Fibroblast of skin of left biceps (primary cell): ENCODE measurements at regions not wholly inside any gene's neighbourhood (a gene's known extent, or its start where the extent isn't known, plus 50 kb on each side); places are given as distances from the start of the nearest gene placed in this dataset.
A peak's percentile ranks its signal among the peaks of the same experiment; 100 is the strongest.
"Not testable (repeated sequence)": the region's sequence is repeated elsewhere in the genome, so short reads cannot be mapped to it uniquely, and the experiment has no call there.

Source experiments
- DNase-seq, 2 experiments: peaks; one replicate each; pipeline ENCODE4 v3.0.0-alpha.2; 2013; ENCODE audit warnings: low read depth in 2 of 2

DNA sequence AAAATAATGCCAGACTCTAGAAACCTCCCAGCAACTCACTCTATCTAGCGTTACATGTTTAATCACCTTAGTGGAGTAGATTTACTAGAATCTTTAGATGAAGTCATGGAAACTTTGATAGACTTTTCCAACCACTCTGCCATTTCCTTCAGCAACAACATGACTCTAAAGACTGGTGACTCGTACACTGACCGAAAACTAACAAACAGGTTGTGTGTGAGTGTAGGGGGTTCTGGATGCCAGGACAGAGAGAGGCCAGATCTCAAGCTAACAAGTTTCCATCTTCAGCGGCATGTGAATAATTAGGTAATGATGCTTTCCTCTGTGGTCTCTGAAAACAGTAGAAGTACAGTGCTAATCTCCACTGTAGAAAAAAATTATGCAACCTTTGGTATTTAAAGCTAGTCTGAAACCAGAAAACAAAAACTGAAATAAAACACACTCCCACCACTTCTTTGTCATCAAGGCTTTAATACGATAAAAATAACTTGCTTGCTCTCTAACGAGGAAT is 286.4 kb downstream of the PRDM5 start:
- no peak for DNase-seq

- DNase-seq = peak in 1 of 2 experiments; percentile 3
Observed at GRCh38 chr4:120633810-120634209, 288.7 kb downstream of the PRDM5 start.

- no peak for DNase-seq
Observed at GRCh38 chr4:120630427-120630826, 292.1 kb downstream of the PRDM5 start.

- DNase-seq = no peak
Observed at GRCh38 chr4:120629546-120630108, 292.9 kb downstream of the PRDM5 start.

DNA sequence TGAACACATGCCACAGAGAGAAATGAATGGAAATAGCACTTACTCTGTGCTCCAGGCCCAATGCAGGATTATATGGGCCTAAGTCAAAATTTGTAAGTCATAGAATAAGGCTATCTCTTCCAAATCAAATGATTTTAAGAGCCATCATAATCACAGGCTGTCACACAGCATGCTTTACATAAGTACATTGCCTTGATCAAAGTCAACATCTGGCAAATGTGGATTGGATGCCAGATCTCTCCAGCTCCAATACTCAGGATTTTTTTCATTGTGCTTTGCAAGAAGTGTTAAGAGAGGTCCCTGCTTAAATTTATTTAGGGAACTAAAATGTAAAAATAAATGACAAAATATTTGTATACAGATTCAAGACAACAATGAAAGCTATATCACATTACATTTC is 299.9 kb downstream of the PRDM5 start:
- DNase-seq = no peak

DNA sequence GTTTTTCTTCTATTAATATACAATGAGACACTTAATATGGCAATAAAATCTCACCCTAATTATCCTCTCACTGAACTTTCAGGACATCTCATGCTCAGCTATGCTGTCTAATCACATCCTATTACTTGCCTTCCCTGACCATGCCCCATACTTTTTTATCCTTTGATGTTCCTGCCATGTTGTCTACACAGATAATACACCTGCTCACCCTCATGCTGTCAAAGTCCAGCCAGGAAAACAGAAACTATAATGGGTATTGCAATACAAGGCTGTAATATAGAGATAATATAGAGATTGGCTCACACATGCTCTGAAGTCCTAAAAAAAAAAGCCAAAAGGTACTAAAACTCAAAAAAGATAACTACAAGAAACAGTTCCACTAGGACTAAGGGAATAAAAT is 305.4 kb downstream of the PRDM5 start:
- DNase-seq = no peak

- DNase-seq = no peak
Observed at GRCh38 chr4:120616041-120616440, 306.5 kb downstream of the PRDM5 start.

DNA sequence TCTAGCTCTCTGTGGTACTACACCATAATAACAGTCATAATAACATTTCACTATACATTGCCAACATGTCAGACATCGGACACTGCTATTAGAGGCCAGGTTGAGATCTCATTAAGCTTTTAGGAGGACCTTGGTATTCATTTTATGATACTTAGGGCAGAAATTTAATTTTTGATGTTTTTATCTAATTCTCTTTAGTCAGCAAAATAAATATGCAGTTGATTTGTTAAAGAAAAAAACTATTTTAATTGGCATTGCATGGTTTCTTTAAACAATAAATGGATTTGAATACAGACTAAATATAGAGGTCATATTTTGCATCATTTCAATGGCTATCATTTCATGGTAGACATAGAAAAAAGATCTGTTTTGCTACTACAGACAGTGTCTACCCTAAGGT is 308.7 kb downstream of the PRDM5 start:
- DNase-seq = no peak

DNA sequence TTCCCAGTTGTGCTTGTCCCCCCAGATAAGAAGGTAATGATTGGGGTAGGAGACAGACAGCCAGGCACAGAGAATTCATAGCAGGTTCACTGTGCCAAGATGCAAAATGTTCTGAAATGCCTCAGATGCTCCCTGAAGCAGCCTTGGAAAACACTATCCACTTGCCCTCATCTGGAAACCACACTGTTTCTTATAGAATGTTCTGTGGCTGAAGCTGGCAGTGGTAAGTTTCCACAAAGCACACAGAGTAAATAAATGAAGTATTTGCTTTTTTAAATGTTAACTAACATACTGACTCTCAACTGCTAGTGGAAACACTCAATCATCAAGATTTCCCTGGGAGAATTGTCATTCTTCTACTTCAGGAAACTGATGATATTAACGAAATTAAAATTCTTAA is 311.4 kb downstream of the PRDM5 start:
- DNase-seq = no peak

DNA sequence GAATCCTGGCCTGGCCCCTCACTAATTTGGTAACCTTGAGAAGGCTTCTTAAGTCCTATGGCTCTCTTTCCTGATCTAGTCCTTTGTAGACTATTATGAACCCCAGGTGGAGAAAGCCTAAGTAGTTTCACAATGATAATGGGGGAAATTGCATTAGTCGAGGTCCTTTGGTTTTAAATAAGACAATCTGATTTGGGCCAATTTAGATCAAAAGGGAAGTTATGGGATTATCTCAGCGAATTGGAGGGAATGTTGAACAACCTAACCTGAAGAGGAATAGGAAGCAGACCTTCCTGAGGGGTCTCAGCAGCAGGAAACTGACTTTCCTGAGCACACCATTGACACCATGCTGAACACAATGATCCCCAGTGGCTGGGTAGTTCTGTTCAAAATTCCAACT is 331.5 kb downstream of the PRDM5 start:
- no peak for DNase-seq

DNA sequence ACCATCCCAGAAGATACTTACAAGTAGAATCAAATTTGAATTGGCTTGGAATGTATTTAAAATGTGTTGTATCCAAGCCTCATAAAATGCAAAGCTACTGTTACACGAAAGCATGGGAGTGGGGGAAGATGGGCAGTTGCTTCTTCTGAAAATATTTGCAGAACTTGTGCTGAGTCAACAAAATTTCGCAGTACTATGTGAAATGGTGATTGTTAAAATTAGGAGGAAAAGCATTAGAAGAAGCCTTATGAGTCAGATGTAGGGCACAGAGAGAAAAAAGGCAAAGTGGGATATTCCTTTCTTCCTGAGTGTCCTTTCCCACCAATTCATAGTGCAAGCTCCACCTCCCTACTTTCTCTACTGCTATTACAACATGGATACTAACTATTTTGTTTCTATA is 332.7 kb downstream of the PRDM5 start:
- DNase-seq = no peak

GRCh38 chr4:120568731-120569130 is 353.8 kb downstream of the PRDM5 start:
- DNase-seq = no peak

DNA sequence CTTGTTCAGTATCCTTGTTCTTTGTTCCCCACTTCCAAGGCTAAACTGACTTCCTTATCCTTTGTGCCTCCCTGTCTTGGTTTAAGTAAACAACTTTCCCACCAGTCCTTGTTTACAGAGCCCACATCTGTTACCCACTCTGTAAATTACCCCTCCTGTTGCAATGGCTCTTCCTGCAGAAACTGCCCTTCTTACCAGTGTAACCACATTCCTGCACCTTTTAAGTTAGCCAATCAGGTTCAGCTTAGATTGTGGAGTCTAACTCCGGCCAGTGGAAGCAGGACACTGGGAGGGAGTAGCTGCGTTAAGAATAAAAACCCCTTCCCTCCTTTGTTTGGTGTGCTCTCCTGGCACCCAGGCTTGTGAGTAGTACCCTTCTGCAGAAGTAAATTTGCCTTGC is 360.9 kb downstream of the PRDM5 start:
- no peak for DNase-seq

DNA sequence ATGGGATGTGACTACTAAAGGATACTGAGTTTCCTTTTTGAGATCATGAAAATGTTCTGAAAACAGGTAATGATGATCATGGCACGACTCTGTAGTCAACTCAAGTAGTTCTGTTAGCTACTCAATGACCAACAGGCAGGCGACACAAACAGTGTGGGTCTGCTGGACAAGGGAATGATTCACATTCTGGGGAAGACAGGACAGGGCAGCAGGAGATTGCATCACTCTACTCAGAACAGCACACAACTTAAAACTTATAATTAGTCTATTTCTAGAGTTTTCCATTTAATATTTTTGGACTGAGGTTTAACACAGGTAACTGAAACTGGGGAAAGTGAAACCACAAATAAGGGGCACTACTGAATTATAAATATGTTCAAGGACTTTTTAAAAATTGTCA is 365.2 kb downstream of the PRDM5 start:
- no peak for DNase-seq

GRCh38 chr4:120555058-120555457 is 367.5 kb downstream of the PRDM5 start:
- no peak for DNase-seq

DNA sequence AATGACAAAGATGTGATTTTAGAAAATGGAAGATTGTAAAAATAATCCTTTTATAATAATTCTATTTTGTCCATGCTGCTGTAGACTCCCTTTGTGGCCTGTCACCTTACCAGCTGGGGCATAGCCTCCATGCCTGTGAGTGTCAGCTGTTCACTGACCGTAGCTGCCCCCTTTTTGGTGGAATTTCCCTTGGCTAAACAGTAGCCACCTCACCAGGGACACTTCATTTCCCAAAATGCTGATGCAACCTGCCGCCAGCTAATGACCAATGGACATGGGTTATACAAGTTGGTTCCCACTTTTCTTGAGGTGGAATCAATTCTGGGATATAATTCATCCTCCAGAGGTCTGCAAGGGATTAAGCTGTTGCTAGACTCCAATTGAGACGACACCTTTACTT is 368.4 kb downstream of the PRDM5 start:
- no peak for DNase-seq

GRCh38 chr4:120550624-120551220 is 371.8 kb downstream of the PRDM5 start:
- not testable (repeated sequence) for DNase-seq

DNA sequence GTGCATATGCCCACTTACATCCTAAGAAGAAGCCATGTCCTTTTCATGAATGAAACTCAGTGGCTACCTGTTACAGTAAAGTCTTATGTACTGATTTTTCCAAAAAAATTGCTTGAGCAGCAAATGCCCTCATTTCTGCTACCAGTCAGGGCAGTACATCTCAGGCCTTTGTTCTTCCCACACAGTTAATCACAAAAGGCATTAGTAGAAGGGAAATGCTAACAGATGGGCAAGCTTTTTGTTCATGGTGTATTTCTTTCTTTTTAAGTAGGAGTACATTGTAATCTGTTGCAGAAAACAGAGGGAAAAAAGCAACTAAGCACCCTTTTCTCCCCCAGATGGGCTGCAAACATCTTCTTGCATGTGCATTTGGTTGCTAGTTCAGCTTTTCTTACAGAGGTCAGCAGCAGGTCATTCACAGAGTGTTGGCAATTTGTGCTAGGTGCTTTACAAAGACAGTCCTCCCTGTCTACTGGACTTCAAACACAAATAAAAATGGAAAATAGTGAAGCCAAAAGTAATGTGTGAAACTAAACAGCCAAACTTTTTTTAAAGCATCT is 373.4 kb downstream of the PRDM5 start:
- no peak for DNase-seq

GRCh38 chr4:120545391-120545790 is 377.1 kb downstream of the PRDM5 start:
- DNase-seq = no peak

DNA sequence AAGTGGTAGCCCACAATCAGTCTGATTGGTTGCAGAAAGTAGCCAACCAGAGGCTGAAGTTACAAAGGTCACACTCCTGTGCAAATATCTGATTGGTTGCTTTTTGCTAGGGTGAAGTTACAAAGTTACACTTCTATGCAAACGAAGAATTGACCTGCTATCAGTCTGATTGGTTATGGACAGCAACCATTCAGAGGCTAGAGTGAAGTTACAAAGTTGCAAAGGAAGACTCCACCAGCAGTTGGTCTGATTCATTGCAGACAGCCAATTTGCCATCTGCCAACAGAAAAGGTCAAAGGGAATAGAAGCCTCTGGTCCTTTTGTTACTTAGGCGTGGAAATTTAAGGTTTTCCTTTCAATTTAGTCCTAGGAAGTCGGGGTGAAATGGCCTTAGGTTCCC is 377.7 kb downstream of the PRDM5 start:
- DNase-seq = no peak

DNA sequence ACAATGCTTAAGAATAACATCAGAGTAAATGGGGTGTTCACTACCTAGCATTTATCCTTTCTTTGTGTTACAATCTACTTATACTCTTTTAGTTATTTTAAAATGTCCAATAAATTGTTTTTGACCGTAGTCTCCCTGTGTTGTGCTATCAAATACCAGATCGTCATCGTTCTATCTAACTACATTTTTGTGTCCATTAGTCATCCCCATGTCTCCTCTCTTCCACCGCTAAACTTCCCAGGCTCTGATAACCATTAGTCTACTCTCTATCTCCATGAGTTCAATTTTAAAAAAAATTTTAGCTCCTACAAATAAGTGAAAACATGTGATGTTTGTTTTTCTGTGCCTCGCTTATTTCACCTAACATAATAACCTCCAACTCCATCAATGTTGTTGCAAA is 381.9 kb downstream of the PRDM5 start:
- no peak for DNase-seq

GRCh38 chr4:120536884-120537283 is 385.6 kb downstream of the PRDM5 start:
- DNase-seq = no peak

DNA sequence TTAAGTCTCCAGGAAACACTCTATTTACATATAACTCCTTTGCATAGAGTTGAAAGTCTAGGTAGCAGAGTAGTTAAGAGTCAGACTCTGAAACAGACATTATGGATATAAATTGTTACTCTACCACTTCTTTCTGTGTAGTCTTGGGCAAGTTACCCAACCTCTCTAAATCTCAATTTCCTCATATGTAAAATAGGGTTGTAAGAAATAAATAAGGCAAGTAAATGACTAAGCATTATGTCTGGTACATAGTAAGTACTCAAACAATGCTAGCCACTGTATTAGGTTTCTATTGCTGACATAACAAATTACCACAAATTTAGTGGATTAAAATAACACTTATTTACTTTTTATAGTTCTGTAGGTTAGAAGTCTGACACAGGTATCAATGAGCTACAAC is 394.1 kb downstream of the PRDM5 start:
- DNase-seq = no peak

DNA sequence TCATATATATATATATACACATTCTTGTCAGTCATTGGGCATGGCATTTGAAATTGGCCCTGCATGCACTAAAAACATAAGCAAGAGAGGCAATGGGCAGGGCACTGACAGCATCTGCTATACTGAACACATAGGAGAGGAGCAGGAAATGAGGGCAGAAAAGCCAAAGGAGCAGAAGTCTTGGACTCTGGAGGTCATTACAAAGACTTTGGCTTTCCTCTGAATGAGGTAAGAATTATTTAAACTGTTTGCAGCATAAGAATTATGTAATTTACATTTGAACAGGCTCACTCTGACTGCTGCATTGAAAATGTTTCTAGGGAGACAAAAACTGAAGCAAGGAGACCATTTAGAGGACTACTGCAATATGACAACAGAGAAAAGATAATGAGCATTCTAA is 396.5 kb downstream of the PRDM5 start:
- DNase-seq = no peak
